ENCODE measurements at regions not wholly inside any gene's neighbourhood (a gene's known extent, or its start where the extent isn't known, plus 50 kb on each side); places are given as distances from the start of the nearest gene placed in this dataset.

DNA sequence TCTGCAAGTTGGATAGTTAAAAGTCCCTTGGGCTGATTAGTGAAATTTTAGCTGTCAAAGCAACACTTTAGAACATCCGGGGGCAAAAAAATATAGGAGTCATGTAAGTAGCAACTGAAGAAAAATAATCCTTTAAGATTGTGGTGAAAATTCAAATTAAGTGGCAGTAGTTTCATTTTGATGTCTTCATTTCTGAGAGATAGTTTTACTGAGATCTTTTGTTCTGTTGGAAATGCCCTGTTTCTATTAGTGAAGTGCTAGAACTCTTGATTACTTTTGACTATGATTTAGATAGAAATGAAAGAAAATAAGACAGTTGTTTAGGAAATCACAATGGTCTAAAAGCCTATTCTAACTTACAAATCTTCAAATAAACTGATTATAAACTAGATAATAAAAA lies 587.3 kb upstream of the MMS22L start:
- Histone ChIP-seq H3K4me1 (no peaks in the 10 kb centered on the region), H4K20me1 (no peaks in the 10 kb centered on the region), H3K36me3 (no peaks in the 10 kb centered on the region), H3K4me3 (no peak overlapping the region), H3K27me3 (no peaks in the 10 kb centered on the region), H3K9ac (no peak overlapping the region), H3K9me3 (replicated peaks in 1 of 11) (no peaks in the 10 kb centered on the region; a peak in 1 of 22 replicates), H3K27ac (no peak overlapping the region), H3K4me2 (no peak overlapping the region)
- TF ChIP-seq Cebpa-rat (IDR thresholded peaks at IDR 0.05), result no peak

- H3K27me3 ChIP-seq, result no peaks in the 10 kb centered on the region
- no peak overlapping the region for H3K9ac ChIP-seq
- H3K4me1 ChIP-seq, result peaks cover 0 to 11% (median 3%) of the 10 kb centered on the region in 10 experiments; a peak in 7 of 20 replicates
- H3K27ac ChIP-seq, result no peak overlapping the region
- no peaks in the 10 kb centered on the region for H3K36me3 ChIP-seq
- no peaks in the 10 kb centered on the region for H3K9me3 ChIP-seq (replicated peaks in 1 of 11)
- no peaks in the 10 kb centered on the region for H4K20me1 ChIP-seq
- no peak for TF ChIP-seq Cebpa-rat (IDR thresholded peaks at IDR 0.05)
- H3K4me3 ChIP-seq, result no peak overlapping the region
- no peak overlapping the region for H3K4me2 ChIP-seq
Measured at GRCh38 chr6:97876711-97877110, 593.7 kb upstream of the MMS22L start.

- TF ChIP-seq Cebpa-rat (IDR thresholded peaks at IDR 0.05), result no peak
- Histone ChIP-seq H3K36me3 (no peaks in the 10 kb centered on the region), H3K4me1 (peaks cover 0 to 11% (median 3%) of the 10 kb centered on the region in 10 experiments; a peak in 7 of 20 replicates), H3K9me3 (replicated peaks in 1 of 11) (no peaks in the 10 kb centered on the region), H4K20me1 (no peaks in the 10 kb centered on the region), H3K4me2 (no peak overlapping the region), H3K9ac (no peak overlapping the region), H3K4me3 (no peak overlapping the region), H3K27ac (no peak overlapping the region), H3K27me3 (no peaks in the 10 kb centered on the region)
Measured at GRCh38 chr6:97882755-97883154, 599.7 kb upstream of the MMS22L start.

GRCh38 chr6:97885325-97885724 lies 602.3 kb upstream of the MMS22L start:
- Histone ChIP-seq H3K4me2 (no peak overlapping the region), H3K4me3 (no peak overlapping the region), H4K20me1 (no peaks in the 10 kb centered on the region), H3K9ac (no peak overlapping the region), H3K27me3 (no peaks in the 10 kb centered on the region), H3K36me3 (no peaks in the 10 kb centered on the region), H3K4me1 (peaks cover 0 to 25% (median 6%) of the 10 kb centered on the region in 10 experiments; a peak in 9 of 20 replicates), H3K9me3 (replicated peaks in 1 of 11) (no peaks in the 10 kb centered on the region), H3K27ac (no peak overlapping the region)
- no peak for TF ChIP-seq Cebpa-rat (IDR thresholded peaks at IDR 0.05)

GRCh38 chr6:97885828-97886227 lies 602.8 kb upstream of the MMS22L start:
- no peak for TF ChIP-seq Cebpa-rat (IDR thresholded peaks at IDR 0.05)

DNA sequence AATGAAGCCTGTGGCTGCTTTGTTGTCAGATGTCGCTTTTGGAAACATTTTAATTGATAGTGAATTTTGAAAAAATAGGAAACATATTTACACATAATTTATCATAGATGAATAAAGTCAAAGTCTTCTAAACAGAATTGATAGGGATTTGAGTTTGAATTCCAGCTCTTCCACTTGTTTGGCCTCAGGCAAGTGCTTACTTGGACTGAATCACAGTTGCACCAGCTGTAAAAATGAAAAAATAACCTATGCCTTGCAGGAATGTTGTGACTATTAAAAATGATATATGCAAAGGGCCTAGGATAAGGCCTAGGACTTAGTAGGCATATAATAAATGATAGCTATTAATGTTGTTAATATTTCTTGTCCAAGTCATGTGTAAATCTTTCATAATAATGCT lies 618.5 kb upstream of the MMS22L start:
- Histone ChIP-seq H3K9ac (no peak overlapping the region), H3K27ac (no peak overlapping the region), H3K4me3 (no peak overlapping the region), H3K36me3 (no peaks in the 10 kb centered on the region), H4K20me1 (no peaks in the 10 kb centered on the region), H3K27me3 (no peaks in the 10 kb centered on the region), H3K4me2 (no peak overlapping the region), H3K9me3 (replicated peaks in 1 of 11) (peaks cover 0 to 7% (median 0%) of the 10 kb centered on the region in 11 experiments; a peak in 2 of 22 replicates), H3K4me1 (peaks cover 0 to 6% (median 0%) of the 10 kb centered on the region in 10 experiments; a peak in 1 of 20 replicates)
- TF ChIP-seq Cebpa-rat (IDR thresholded peaks at IDR 0.05), result no peak

More at GRCh38 chr6:97885828-97886227, 602.8 kb upstream of the MMS22L start:
- no peaks in the 10 kb centered on the region for H3K36me3 ChIP-seq
- no peak overlapping the region for H3K27ac ChIP-seq
- H3K9ac ChIP-seq, result no peak overlapping the region
- no peaks in the 10 kb centered on the region for H3K9me3 ChIP-seq (replicated peaks in 1 of 11)
- H3K27me3 ChIP-seq, result no peaks in the 10 kb centered on the region
- peaks cover 0 to 22% (median 5%) of the 10 kb centered on the region in 10 experiments; a peak in 9 of 20 replicates for H3K4me1 ChIP-seq
- H3K4me2 ChIP-seq, result no peak overlapping the region
- no peaks in the 10 kb centered on the region for H4K20me1 ChIP-seq
- H3K4me3 ChIP-seq, result no peak overlapping the region

DNA sequence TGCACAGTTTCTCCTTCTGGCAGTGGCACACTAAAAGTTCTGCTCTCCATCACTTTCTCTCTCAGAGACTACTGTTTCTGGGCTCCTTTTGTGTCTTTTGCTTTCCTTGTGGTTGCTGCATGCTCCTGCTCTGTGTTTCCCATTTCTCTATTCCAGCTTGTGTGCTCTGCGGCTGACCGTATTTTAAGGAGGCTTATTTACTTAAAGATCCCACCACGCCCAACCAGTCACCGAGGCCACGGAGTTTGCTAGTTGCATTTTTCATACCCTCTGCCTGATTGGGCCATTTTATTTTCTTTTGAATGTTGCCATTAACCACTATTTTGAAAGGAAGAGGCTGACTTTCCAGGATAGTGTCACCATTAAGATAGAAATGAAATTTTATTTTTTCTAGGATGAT lies 626.4 kb upstream of the MMS22L start:
- no peak overlapping the region for H3K27ac ChIP-seq
- H3K9ac ChIP-seq, result no peak overlapping the region
- no peak for TF ChIP-seq Cebpa-rat (IDR thresholded peaks at IDR 0.05)
- no peak overlapping the region for H3K4me2 ChIP-seq
- H3K4me1 ChIP-seq, result peaks cover 0 to 8% (median 0%) of the 10 kb centered on the region in 10 experiments; a peak in 4 of 20 replicates
- H3K27me3 ChIP-seq, result no peaks in the 10 kb centered on the region
- no peaks in the 10 kb centered on the region for H3K36me3 ChIP-seq
- H3K9me3 ChIP-seq (replicated peaks in 1 of 11), result peaks cover 0 to 5% (median 0%) of the 10 kb centered on the region in 11 experiments; a peak in 1 of 22 replicates
- no peak overlapping the region for H3K4me3 ChIP-seq
- no peaks in the 10 kb centered on the region for H4K20me1 ChIP-seq

DNA sequence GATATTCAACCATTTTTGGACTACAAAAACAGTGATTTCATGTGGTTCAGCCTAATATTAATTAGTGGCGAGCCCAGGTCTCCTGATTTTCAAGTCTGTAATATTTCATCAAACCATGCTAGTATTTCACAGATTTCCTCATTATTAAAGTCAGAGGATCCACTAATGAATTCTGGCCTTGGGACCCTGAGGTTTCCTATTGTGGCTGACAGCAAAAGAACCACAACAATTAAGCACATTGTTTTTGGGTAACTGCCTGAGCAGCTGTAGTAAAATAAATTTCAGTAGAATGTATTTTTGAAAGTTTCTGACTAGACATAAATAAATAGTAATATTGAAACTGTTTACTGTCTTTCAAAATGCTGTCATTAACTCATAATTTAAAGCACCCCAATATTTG lies 630.7 kb upstream of the MMS22L start:
- H3K27me3 ChIP-seq, result no peaks in the 10 kb centered on the region
- H3K4me1 ChIP-seq, result peaks cover 0 to 8% (median 0%) of the 10 kb centered on the region in 10 experiments; a peak in 4 of 20 replicates

GRCh38 chr6:97914912-97915311 lies 631.9 kb upstream of the MMS22L start:
- H3K4me1 ChIP-seq, result peaks cover 0 to 8% (median 0%) of the 10 kb centered on the region in 10 experiments; a peak in 4 of 20 replicates
- no peaks in the 10 kb centered on the region for H4K20me1 ChIP-seq
- H3K27me3 ChIP-seq, result no peaks in the 10 kb centered on the region
- no peak for TF ChIP-seq Cebpa-rat (IDR thresholded peaks at IDR 0.05)
- no peak overlapping the region for H3K4me2 ChIP-seq
- no peak overlapping the region for H3K4me3 ChIP-seq
- no peak overlapping the region for H3K9ac ChIP-seq
- H3K27ac ChIP-seq, result no peak overlapping the region
- H3K36me3 ChIP-seq, result no peaks in the 10 kb centered on the region
- H3K9me3 ChIP-seq (replicated peaks in 1 of 11), result no peaks in the 10 kb centered on the region

More for the DNA sequence above, 630.7 kb upstream of the MMS22L start:
- Histone ChIP-seq H3K4me2 (peak overlapping the region in 2 of 11 experiments; percentile 19 to 22; a peak in 1 of 22 replicates), H3K27ac (no peak overlapping the region), H3K4me3 (no peak overlapping the region), H3K9me3 (replicated peaks in 1 of 11) (no peaks in the 10 kb centered on the region), H4K20me1 (no peaks in the 10 kb centered on the region), H3K36me3 (no peaks in the 10 kb centered on the region), H3K9ac (no peak overlapping the region)
- TF ChIP-seq Cebpa-rat (IDR thresholded peaks at IDR 0.05), result no peak

GRCh38 chr6:97915537-97915936 lies 632.5 kb upstream of the MMS22L start:
- Histone ChIP-seq H3K27ac (no peak overlapping the region), H3K4me2 (no peak overlapping the region), H3K4me3 (no peak overlapping the region), H3K36me3 (no peaks in the 10 kb centered on the region), H3K9me3 (replicated peaks in 1 of 11) (no peaks in the 10 kb centered on the region), H3K9ac (no peak overlapping the region), H3K4me1 (peaks cover 0 to 8% (median 0%) of the 10 kb centered on the region in 10 experiments; a peak in 4 of 20 replicates), H4K20me1 (no peaks in the 10 kb centered on the region), H3K27me3 (no peaks in the 10 kb centered on the region)
- TF ChIP-seq Cebpa-rat (IDR thresholded peaks at IDR 0.05), result no peak

All from BLaER1 treated with 17β-estradiol and CSF1 and Interleukin-3, amounts not matched to agents 10 nM and 100 nM (cell line).